ENCODE measurements at regions not wholly inside any gene's neighbourhood (a gene's known extent, or its start where the extent isn't known, plus 50 kb on each side); places are given as distances from the start of the nearest gene placed in this dataset.

DNA sequence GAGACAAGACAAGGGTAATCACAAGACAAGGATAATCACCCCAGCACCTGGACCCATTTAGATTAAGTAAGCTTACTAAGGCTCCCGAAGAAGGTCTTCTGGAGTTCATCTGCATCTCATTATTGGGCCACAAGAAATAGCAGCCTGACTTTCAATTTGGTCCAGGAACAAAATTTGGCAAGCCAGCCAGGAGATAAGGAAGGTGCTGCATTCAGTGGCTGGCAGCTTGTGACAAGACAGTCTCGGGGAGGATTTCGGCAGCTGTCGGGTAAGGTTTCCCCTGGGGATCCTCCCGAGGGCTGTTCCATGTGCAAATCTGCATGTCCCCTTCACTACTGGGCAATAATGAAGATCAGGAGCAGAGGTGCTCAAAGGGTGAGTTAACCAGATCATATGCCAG, 195.2 kb downstream of the FCRL5 start (continued):
- TF ChIP-seq, protein P1, sequence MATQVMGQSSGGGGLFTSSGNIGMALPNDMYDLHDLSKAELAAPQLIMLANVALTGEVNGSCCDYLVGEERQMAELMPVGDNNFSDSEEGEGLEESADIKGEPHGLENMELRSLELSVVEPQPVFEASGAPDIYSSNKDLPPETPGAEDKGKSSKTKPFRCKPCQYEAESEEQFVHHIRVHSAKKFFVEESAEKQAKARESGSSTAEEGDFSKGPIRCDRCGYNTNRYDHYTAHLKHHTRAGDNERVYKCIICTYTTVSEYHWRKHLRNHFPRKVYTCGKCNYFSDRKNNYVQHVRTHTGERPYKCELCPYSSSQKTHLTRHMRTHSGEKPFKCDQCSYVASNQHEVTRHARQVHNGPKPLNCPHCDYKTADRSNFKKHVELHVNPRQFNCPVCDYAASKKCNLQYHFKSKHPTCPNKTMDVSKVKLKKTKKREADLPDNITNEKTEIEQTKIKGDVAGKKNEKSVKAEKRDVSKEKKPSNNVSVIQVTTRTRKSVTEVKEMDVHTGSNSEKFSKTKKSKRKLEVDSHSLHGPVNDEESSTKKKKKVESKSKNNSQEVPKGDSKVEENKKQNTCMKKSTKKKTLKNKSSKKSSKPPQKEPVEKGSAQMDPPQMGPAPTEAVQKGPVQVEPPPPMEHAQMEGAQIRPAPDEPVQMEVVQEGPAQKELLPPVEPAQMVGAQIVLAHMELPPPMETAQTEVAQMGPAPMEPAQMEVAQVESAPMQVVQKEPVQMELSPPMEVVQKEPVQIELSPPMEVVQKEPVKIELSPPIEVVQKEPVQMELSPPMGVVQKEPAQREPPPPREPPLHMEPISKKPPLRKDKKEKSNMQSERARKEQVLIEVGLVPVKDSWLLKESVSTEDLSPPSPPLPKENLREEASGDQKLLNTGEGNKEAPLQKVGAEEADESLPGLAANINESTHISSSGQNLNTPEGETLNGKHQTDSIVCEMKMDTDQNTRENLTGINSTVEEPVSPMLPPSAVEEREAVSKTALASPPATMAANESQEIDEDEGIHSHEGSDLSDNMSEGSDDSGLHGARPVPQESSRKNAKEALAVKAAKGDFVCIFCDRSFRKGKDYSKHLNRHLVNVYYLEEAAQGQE (IDR thresholded peaks at IDR 0.05; ENCODE audit: unreplicated experiment): no peak
- TF ChIP-seq, protein P2, sequence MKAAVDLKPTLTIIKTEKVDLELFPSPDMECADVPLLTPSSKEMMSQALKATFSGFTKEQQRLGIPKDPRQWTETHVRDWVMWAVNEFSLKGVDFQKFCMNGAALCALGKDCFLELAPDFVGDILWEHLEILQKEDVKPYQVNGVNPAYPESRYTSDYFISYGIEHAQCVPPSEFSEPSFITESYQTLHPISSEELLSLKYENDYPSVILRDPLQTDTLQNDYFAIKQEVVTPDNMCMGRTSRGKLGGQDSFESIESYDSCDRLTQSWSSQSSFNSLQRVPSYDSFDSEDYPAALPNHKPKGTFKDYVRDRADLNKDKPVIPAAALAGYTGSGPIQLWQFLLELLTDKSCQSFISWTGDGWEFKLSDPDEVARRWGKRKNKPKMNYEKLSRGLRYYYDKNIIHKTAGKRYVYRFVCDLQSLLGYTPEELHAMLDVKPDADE (IDR thresholded peaks at IDR 0.05): no peak
- TF ChIP-seq STAT1 (IDR thresholded peaks at IDR 0.05; ENCODE audit: unreplicated experiment) (no peak), NANOG (IDR thresholded peaks at IDR 0.05; ENCODE audit: borderline replicate concordance) (no peak)

DNA sequence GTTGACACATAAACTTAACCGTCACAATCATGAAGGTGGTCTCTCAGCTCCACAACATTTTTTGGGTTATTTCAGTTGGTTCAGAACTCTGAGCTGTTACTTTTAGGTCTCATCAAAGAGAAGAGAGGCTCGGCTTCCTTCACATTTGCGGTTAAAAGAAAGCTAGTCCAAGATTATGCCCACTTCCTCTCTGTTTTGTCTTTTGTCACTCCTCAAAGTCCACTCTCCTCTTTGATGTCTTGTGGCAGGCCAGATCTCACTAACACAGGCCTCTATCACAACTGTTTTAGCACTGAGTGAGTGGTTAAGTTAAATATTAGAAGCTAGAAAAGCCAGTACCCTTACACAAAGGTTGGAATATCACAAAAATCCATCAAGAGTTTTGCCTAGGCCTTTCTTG, 195.7 kb downstream of the FCRL5 start:
- no peaks in the 10 kb centered on the region for H3K9me2 ChIP-seq (ENCODE audit: insufficient read depth)
- ATAC-seq (no peak), DNase-seq (ENCODE audit: low spot score) (no peak)
- Mint-ChIP-seq H3K9me3 (no peaks in the 10 kb centered on the region), H3K27me3 (ENCODE audit: insufficient read depth, low read depth, poor library complexity) (peaks cover 3% of the 10 kb centered on the region), H3K27ac (no peak overlapping the region), H3K36me3 (ENCODE audit: low read depth) (no peaks in the 10 kb centered on the region), H3K4me3 (no peak overlapping the region), H3K4me1 (peaks cover 6% of the 10 kb centered on the region; the same call in 2 of the 3 replicates)
- H3K27ac ChIP-seq (ENCODE audit: low read depth): no peak overlapping the region
- H3F3A ChIP-seq (replicated peaks; ENCODE audit: low read depth): no peaks in the 10 kb centered on the region
- TF ChIP-seq, protein P3, sequence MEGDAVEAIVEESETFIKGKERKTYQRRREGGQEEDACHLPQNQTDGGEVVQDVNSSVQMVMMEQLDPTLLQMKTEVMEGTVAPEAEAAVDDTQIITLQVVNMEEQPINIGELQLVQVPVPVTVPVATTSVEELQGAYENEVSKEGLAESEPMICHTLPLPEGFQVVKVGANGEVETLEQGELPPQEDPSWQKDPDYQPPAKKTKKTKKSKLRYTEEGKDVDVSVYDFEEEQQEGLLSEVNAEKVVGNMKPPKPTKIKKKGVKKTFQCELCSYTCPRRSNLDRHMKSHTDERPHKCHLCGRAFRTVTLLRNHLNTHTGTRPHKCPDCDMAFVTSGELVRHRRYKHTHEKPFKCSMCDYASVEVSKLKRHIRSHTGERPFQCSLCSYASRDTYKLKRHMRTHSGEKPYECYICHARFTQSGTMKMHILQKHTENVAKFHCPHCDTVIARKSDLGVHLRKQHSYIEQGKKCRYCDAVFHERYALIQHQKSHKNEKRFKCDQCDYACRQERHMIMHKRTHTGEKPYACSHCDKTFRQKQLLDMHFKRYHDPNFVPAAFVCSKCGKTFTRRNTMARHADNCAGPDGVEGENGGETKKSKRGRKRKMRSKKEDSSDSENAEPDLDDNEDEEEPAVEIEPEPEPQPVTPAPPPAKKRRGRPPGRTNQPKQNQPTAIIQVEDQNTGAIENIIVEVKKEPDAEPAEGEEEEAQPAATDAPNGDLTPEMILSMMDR (conservative IDR thresholded peaks at IDR 0.05; ENCODE audit: low read depth in 2 of 2): no peak
- TF ChIP-seq JUNB (IDR thresholded peaks at IDR 0.05; ENCODE audit: unreplicated experiment) (no peak), EZH2 (IDR thresholded peaks at IDR 0.05; ENCODE audit: low read depth, unreplicated experiment) (no peak)
- TF ChIP-seq, protein P1 (IDR thresholded peaks at IDR 0.05; ENCODE audit: unreplicated experiment): no peak
- H3K4me1 ChIP-seq (ENCODE audit: insufficient read depth): peaks cover 3% of the 10 kb centered on the region; the same call in 1 of the 2 replicates
- no peaks in the 10 kb centered on the region for H4K20me1 ChIP-seq (replicated peaks; ENCODE audit: insufficient read depth)
- H3K4me3 ChIP-seq: no peak overlapping the region
- no peaks in the 10 kb centered on the region for H3K79me2 ChIP-seq (replicated peaks; ENCODE audit: insufficient read depth)
- no peaks in the 10 kb centered on the region for H3K36me3 ChIP-seq (ENCODE audit: insufficient read depth)
- H3K4me2 ChIP-seq: no peak overlapping the region
- H2AFZ ChIP-seq: peak overlapping the region; percentile 34; the same call in 1 of the 2 replicates
- no peaks in the 10 kb centered on the region for H3K27me3 ChIP-seq (ENCODE audit: insufficient read depth)
